KG1 (cell line): ENCODE measurements at regions not wholly inside any gene's neighbourhood (a gene's known extent, or its start where the extent isn't known, plus 50 kb on each side); places are given as distances from the start of the nearest gene placed in this dataset.
"Not testable (repeated sequence)": the region's sequence is repeated elsewhere in the genome, so short reads cannot be mapped to it uniquely, and the experiment has no call there.

Source experiments
- DNase-seq: peaks from one replicate; lab custom pipeline; 2025; lab: John Stamatoyannopoulos, UW

DNA sequence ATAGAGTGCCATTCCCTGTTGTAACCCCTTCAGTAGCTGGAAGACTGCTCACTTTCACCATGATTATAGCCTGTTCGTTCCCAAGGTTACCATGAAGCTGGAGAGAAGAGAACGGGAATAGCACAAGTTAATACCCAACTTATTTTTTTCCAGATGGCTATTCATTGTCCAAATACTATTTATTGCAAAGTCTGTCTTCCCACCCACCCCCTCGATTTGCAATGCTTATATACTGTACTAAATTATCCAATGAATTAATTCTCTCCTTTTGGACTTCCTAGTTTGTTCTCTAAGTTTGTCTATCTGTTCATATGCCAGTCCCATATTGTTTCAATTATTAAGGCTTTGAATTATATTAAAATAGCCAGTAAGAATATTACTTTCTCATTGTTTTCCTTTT lies 231.0 kb downstream of the RAB11FIP4 start:
- DNase-seq, result no peak

DNA sequence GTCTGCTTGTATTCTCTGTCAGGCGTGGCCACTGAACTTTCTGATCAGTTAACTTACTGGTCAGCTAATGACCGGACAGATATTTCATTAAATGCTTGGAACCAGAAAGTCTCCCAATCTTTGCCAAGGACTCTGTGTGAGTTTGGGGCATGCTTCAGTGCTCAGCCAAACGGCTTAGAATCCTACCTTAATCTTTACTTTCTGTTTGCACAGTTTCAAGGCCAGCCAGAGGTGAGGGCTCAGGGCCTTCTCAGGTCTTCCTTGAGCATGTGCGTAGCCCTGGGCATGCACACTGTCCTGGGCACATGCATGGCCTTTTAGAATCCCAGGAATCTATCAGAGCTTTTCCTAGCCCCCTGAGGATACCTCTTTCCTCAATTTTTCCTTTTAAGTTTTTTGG lies 230.1 kb downstream of the RAB11FIP4 start:
- no peak for DNase-seq

DNA sequence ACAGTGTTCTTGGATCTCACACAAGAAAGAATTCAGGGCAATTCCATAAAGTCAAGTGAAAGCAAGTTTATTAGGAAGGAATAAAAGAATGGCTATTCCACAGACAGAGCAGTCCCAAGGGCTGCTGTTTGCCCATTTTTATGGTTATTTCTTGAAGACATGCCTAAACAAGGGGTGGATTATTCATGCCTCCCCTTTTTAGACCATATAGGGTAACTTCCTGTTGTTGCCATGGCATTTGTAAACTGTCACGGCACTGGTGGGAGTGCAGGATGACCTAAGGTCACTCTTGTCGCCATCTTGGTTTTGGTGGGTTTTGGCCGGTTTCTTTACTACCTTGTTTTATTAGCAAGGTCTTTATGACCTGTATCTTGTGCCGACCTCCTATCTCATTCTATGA lies 219.6 kb downstream of the RAB11FIP4 start:
- DNase-seq, result not testable (repeated sequence)

DNA sequence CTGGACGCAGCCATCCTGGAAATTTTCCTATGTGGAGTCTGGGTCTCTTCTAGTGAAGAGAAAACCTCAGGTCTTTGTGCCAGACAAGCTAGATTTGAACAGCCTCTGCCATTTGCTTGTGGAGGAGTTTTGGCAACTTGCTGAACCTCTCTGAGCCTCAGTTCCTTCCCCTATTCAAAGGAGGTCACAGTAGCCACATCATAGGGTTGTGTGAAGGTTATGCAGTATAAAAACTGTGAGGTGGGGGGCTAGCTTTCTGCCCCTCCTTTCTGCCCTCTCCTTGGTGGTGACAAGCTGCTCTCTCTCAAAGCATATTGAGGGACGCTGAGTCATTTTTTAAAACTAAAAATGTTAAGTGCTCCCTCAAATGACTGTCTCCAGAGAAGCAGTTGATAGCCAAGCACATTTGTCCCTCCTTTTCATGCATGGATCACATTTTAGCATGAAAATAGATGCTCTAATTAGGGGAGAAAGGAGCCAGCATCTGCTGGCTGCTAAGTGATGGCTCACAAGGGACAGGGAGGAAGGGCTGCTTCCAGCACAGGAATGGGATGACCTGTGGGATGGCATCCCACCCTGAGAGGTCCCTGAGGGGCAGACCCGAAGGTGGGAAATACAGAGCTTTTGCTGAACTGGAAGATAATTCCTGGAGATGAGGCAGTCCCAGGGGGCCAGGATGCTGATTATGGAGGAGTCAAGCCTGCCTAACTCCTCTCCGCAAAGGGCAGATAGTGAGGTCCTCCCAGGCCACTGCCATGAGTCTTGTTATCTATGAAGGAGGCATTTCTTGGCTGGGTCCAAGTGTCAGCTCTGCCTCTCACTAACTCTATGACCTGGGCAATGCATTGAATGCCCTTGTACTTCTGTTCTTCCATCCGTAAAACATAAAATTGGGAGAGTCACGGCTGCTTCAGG lies 218.8 kb downstream of the RAB11FIP4 start:
- no peak for DNase-seq

DNA sequence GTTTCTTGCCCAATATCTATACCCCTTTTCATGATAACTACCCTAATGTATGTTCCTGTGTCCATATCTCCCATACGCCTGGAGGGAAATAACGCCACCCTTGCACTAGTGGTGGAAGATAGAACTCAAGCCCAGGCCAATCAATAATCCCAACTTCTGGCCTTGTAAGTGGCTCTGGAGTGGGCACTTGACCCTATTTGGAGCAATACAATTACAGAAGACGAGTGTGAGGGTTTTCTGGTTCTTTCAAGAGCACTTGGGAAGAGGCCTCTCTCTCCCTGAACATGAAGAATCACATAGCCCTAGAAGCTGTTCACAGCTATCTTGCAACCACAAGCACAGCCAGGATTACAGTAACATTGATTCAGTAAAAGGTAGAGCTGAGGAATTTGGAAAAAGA lies 217.9 kb downstream of the RAB11FIP4 start:
- DNase-seq, result no peak

DNA sequence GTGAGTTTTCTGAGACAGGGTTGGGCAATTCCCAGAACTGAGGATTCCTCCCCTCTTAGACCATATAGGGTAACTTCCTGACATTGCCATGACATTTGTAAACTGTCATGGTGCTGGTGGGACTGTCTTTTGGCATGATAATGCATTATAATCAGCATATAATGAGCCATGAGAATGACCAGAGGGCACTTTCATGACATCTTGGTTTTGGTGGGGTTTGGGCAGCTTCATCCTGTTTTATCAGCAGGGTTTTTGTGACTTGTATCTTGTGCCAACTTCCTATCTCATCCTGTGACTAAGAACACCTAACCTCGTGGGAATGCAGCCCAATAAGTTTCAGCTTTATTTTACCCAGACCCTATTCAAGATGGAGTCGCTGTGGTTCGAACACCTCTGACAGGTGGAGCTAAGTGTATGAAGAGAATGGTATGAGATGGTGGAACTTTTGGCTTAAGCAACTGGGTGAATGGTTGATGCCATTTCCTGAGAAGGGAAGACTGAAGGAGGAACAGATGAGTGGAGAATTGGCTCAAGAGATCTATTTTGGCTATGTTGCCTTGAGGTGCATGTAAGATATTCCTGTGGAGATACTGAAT lies 217.3 kb downstream of the RAB11FIP4 start:
- DNase-seq, result no peak

DNA sequence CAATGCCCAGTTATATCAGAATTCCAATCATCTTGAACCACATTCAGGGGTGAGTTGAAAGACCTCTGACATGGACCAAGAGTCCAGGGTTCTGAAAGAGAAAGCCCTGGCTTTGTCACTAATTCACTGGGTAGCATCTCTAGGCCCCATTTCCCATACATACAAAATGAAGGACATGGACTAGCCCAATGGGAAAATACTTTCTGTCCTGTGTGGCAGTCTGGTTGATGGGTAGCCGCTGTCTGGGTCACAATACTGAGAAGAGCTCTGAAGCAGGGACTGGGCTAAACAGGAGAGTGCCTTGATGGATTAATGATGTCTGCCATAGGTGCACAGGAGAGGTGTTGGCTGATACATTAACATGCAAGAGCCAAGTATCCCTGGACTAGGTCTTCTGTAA lies 214.3 kb downstream of the RAB11FIP4 start:
- DNase-seq, result no peak

DNA sequence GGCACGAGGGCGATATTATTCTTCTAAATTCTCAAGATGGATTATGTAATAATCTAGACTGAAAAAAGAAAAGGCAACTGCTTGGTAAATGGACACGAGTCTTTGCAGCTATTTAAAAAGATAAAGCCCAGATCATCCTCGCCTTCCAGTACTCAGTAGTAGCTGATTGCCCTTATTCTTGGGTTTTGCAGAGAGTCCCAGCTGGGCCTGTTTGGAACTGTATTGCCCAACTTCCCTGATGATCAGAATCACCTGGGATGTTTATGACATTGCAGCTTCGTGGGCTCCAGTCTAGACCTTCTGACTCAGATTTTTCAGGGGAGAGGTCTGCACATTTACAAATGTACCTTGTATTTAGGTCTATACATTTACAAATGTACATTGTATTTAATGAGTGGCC lies 213.5 kb downstream of the RAB11FIP4 start:
- DNase-seq, result no peak

DNA sequence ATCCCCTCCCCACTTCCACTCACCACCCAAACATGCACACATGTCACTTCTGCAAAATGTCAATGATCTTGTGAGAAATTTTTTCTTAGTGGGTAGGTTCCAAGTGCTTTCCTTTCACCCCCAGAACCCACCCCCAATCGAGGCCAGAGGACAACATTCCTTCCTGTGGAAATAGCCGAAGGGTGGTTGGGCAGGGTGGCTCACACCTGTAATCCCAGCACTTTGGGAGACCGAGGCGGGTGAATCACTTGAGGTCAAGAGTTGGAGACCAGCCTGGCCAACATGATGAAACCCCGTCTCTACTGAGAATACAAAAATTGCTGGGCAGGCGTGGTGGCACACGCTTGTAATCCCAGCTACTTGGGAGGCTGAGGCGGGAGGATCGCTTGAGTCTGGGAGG lies 208.7 kb downstream of the RAB11FIP4 start:
- DNase-seq, result not testable (repeated sequence)

DNA sequence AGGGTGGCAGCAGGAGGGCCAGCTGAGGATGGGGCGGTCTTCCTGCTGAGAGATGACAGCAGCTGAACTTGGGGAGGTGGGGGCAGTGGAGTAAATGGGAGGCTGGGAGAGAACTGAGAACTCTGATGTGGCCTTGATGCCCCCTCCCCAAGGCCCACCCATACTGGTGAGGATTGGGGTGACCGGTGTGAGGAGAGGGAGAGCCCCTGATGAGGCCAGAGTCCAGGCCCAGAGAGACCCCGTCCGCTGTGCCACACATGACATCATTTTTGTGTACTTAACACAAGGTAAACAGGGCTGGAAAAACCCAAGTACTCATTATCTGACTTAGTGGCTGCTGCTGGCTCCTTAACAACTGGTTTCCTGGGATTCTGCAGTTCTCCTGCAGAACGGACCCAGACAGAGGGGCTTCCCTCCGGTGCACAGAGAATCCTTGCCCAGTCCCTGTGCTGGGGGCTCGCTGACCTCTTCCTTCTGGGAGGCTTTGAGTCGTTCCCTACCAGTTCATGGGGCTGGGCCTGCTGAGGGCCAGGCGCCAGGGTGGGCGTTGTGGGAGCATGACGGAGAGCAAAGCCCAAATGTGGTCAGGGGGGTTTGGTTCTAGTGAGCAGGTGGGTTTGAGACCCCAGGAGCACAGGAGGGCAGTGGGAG lies 207.6 kb downstream of the RAB11FIP4 start:
- DNase-seq, result no peak

DNA sequence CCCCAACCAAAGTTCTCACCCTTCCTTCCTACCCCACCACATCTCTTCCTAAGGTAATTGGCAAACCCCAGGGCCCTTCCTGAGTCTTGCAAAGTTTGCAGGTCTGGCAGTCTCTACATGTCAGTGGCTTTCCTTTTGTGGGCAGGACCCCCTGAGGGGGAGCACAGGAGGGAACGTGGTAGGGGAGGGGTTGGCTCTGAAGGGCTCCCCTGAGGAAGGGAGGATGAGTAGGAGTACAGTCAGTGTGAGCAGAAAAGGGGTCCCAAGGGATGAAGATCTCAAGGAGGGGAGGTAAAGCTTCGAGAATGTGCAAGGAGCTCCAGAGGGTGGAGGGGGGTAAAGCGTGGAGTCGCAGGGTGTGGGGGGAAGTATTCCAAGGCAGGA lies 206.9 kb downstream of the RAB11FIP4 start:
- DNase-seq, result no peak

DNA sequence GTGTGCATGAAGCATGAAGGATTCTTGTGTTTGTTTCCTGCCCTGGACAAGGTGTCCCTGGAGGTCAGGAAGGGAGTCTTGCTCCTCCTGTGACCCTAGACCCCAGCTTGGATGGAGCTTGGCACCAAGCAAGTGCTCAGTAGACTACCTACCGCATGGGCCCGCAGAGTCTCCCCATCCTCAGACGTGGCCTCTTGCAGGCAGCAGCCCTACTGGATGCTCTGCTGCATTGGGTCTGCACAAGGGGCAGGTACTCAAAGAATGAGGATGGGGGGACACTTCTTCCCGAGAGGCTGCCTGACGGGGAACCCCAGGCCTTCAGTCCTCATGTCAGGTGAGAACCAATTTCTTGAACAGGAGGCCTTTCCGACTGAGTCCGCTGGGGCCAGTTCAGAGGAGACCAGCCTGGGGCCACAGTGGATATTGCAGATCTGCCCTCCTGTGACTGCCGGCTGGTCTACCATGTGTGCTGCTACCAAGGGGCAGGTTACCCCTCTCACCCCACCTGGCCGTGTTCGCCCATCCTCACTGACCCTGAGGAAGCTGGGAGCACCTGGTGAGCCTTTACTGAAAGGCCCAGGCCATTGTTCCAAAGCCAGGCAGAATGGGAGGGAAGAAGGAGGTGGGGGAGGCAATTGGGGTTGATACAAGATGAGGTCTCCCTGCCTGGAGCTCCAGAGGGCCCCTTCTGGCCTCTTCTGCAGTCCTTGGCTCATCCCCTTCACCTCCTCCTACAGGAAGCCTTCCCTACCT lies 206.3 kb downstream of the RAB11FIP4 start:
- DNase-seq, result no peak

DNA sequence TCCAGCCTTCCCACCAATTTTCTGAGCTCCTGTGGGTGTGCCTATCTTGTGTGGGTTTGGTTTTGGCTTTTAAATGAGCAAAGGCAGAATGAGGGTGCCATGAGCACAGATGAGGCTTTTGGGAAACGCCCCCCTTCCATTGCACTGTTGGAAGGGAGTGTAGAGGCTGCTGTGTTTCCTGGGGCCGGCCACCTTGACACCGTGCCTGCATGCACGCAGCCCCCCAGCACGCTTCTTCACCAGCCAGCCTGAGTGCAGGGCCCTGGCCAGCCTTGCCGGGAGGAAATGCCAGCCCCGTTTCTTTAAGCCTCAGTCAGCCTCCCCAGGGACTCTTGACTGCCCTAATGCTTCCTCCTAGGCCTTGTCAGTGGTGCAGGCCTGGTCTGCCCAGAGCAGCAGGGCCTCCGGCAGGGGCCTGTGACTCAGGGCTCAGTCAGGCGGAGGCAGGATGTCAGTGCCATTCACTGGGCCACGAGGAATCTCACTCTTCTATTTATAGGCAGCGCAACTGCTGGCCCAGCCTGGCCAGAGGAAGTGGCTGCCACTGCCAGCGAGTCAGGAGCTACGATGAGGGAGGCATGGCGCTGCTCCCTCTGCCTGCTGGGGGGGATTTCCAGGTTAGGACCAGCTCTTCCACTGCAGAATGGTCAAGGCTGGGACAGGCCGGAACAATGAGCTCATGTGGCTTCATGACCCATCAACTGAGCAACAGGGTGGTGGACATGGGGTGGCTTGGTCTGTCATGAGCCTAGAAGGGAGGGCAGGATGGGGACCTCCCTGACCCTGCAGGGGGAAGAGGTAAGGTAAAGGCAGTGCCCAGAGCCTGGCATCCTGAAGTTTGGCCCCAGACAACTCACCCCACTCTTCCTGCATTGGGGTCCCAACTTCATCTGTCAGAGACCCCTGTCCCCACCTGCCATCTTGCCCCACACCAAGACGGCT lies 205.2 kb downstream of the RAB11FIP4 start:
- peak; percentile 18 for DNase-seq

DNA sequence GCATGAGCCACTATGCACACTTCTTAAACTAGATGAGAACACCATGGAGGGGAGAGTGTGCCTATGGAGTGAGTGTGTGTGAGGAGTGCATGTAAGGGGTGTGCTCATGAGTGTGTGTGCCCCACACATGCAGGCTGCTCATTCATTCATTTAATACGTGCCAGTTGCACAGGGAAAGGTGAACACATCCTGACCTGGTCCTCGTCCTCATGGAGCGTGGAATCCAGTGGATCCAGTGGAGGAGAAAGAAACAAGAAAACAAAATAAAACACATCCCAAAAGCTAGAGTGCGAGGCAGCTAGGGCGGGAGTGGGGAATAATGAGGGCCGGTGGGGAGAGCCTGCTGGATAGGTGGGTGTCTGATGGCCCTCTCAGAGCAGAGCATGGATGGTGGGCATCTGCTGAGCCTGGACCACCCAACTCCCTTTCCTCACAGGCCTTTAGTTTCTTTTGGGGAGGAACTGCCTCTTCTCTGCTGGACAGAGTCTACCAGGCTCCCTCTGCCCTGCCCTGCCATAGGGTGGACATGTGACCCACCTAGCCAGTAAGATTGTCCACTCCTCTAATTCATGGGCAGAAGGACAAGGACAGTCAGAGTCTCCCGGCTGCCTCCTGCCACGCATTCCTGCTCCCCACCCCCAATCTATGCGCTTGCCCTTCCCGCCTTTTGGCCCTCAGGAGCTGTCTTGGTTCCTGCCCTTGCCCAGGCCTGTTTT lies 204.3 kb downstream of the RAB11FIP4 start:
- DNase-seq, result no peak

DNA sequence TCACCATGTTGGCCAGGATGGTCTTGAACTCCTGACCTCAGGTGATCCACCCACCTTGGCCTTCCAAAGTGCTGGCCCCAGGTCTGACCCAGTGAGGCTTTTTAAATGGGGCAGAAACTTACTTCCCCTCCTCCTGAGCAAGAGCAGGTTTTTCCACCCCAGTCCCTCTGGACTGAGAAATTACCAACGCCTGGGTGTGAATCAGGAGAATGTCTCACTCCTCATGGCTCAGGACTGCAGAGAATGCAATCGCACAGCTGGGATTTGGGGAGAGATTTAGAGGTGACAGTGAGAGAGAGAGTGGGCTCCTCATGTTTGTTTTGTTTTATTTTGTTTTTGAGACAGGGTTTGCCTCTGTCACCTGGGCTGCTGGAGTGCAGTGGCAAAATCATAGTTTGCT lies 203.6 kb downstream of the RAB11FIP4 start:
- DNase-seq, result no peak

DNA sequence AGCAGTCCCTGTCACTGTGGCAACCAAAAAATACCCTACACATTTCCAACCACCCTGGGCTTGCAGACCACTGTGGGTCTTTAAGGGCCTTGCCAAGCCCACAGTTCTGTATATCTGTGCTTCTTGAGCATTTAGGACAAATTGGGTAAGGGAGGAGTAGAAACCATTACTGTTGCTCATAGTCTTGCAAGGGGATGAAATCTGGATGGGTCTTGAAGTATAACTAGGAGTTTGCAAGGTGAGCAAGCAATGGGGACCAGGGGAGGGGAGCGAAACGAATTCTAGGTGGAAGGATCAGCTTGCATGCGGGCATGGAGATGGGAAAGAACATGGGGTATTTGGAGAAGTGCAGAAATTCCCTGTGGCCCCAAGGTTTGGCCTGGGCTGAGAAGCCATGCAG lies 202.9 kb downstream of the RAB11FIP4 start:
- DNase-seq, result no peak

DNA sequence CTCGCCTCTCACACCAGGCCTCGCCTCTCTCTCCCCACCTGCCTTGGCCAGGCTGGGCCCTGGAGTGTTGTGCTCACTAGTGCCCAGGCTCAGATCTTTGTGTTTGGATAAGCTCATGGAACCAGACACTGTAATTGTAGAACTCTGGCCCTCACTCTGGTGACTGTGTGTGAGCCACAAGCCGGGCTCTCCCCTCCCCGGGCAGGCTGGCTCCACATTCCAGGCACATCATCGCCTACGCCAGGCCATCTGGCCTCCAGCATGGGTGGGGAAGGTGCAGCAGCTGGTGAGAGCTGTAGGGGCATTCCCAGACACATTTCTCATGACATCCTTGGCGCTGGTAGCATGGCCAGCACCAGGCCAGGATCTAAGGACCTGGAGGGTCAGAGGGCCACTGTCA lies 202.3 kb downstream of the RAB11FIP4 start:
- DNase-seq, result no peak

DNA sequence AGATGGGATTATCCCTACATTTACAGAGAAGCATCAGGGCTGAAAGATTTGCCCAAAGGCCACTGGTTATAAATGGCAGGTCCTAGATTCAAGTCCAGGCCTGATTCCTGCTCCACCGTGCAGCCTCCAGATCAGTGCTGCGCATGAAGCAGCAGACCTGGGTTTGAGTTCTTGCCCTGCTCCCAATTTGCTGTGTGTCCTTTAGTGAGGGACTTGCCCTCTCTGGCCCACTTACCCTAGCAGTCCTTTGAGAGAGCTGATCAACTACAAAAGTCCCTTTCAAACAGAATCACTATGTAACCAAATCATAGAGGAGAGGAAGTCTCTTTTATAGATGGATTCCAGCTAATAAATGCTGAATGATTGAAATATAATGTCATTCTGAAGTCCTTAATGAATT lies 200.4 kb downstream of the RAB11FIP4 start:
- no peak for DNase-seq

DNA sequence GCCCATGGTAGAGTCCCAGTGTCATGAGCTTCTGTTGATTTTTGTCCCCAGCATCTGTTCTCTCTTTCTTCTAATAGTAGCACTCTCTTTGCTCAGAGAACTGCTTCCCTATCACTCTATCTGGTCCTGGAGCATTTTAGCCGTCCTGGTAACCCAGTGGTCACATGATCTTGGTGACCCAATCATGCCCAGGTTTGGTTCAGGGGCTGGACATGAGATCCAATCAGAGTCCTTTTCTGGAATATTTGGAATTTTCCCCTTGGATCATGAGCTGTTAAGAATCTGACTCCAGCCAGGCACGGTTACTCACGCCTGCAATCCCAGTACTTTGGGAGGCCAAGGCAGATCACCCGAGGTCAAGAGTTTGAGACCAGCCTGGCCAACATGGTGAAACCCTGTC lies 197.0 kb downstream of the RAB11FIP4 start:
- DNase-seq, result no peak

DNA sequence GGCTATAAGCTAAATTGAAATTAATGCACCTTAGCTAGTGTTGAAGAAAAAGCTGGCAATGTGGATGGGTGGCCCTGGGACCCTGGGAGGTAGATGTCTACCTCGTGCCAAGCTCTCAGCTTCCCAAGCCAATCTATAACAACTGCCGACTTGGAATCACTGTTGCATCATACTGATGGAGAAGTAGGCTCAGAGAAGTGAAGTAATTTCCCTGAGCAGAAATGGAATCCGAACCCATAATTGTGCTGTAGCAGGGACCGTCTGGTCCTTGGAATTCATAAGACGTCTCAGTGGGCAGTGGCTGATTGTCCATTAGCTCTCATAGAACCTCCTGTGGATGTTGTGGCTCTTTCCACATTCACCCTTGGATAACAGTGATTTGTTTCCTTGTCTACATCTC lies 196.6 kb downstream of the RAB11FIP4 start:
- DNase-seq, result no peak
